Activated naive CD4-positive, alpha-beta T cell treated with anti-CD3 and anti-CD28 coated beads for 36 hours (primary cell): ENCODE measurements at regions not wholly inside any gene's neighbourhood (a gene's known extent, or its start where the extent isn't known, plus 50 kb on each side); places are given as distances from the start of the nearest gene placed in this dataset.

Experiments
- CTCF ChIA-PET: fragments of 350-600 bp; sonication (Branson Sonifier 250); formaldehyde crosslinking; loops from one replicate; lab custom pipeline; 2021; ENCODE audit warnings: antibody characterized with exemption; lab: Charles Lee
- DNase-seq: peaks from one replicate; pipeline ENCODE4 v3.0.0-alpha.2; 2020
- H3K27ac Mint-ChIP-seq: one replicate; pipeline ENCODE4 v1.8.0; 2021; ENCODE audit warnings: mild to moderate bottlenecking, mixed read lengths
- H3K27me3 Mint-ChIP-seq: one replicate; pipeline ENCODE4 v1.8.0; 2021; ENCODE audit warnings: low read depth, mixed read lengths
- H3K36me3 Mint-ChIP-seq: one replicate; pipeline ENCODE4 v1.8.0; 2021; ENCODE audit warnings: low read depth, mixed read lengths
- H3K4me1 Mint-ChIP-seq: one replicate; pipeline ENCODE4 v1.8.0; 2021; ENCODE audit warnings: low read depth, mixed read lengths
- H3K4me3 Mint-ChIP-seq: one replicate; pipeline ENCODE4 v1.8.0; 2021; ENCODE audit warnings: mild to moderate bottlenecking, moderate library complexity, mixed read lengths
- H3K9me3 Mint-ChIP-seq: one replicate; pipeline ENCODE4 v1.8.0; 2021; ENCODE audit warnings: mixed read lengths
- intact Hi-C: fragments of 100-400 bp; cut with micrococcal nuclease; formaldehyde crosslinking; loops from one replicate; pipeline ENCODE4 v1.15.1; 2023

DNA sequence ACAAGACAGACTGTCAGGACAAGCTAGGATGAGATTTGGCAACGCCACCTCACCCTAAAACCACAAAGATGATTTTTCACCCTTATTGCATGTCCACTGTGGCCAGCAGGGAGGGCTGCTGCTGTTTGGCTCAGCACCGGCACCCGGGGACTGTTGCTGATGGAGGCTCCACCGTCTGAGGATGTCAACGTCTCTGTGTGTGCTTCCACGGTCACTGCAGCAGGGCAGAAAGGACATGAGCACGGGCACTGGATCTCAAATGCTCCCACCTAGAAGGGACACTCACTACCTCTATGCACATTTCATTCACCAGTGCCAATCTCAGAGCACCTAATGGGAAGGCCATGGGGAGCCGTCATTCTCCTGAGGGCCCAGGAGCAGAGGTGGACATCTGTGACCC lies 599.6 kb downstream of the PTPRU start:
- Mint-ChIP-seq H3K4me1 (no peaks in the 10 kb centered on the region), H3K9me3 (no peaks in the 10 kb centered on the region), H3K4me3 (no peak overlapping the region), H3K27ac (no peak overlapping the region), H3K36me3 (no peaks in the 10 kb centered on the region), H3K27me3 (peaks cover 16% of the 10 kb centered on the region)
- DNase-seq = no peak
- intact Hi-C loops = no loop called here
- CTCF ChIA-PET = no interaction called here

DNA sequence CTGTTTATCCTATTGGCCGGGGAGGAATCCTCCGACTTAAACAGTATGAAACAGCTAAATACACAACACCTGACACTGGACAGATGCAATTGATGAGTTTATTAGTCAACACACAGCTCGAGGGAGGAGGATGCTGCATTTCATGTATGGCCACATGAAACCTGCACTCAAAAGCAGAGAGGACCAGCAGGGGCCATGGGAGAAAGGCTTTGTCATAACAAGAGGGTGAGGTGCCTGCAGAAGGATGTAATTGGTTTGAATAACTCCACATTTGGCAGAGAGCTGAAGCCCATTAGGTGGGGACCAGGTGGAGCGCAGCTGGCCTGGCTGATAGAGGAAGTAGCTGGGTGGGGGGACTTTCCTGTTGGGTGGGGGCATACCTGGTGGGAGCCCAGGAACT lies 599.1 kb downstream of the PTPRU start:
- H3K27ac Mint-ChIP-seq = no peak overlapping the region
- no peak for DNase-seq
- no peaks in the 10 kb centered on the region for H3K36me3 Mint-ChIP-seq
- H3K4me1 Mint-ChIP-seq = no peaks in the 10 kb centered on the region
- no peaks in the 10 kb centered on the region for H3K9me3 Mint-ChIP-seq
- H3K4me3 Mint-ChIP-seq = no peak overlapping the region
- intact Hi-C loops = no loop called here
- CTCF ChIA-PET = no interaction called here
- peaks cover 14% of the 10 kb centered on the region for H3K27me3 Mint-ChIP-seq

DNA sequence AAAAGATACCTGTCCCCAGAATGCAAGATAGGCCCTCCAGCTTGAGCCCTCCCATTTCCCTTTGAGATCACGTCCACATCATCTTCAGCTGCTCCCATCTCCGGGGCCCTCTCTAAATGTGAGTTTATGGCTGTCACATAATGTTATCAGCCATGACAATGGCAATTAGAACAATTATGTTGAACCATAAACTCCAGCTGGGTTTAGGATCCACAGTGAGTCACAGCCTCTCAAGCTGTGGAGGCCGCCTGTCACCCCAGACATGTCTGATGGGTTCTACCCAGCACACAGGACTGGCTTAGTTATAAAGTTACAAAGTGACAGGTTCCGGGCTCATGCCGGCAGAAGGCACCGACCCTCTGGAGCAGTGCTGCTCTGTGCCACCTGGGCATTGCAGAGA lies 597.3 kb downstream of the PTPRU start:
- peaks cover 7% of the 10 kb centered on the region for H3K27me3 Mint-ChIP-seq
- no peak overlapping the region for H3K4me3 Mint-ChIP-seq
- CTCF ChIA-PET = no interaction called here
- H3K36me3 Mint-ChIP-seq = no peaks in the 10 kb centered on the region
- no peaks in the 10 kb centered on the region for H3K4me1 Mint-ChIP-seq
- H3K9me3 Mint-ChIP-seq = no peaks in the 10 kb centered on the region
- intact Hi-C loops = no loop called here
- H3K27ac Mint-ChIP-seq = no peak overlapping the region
- no peak for DNase-seq

DNA sequence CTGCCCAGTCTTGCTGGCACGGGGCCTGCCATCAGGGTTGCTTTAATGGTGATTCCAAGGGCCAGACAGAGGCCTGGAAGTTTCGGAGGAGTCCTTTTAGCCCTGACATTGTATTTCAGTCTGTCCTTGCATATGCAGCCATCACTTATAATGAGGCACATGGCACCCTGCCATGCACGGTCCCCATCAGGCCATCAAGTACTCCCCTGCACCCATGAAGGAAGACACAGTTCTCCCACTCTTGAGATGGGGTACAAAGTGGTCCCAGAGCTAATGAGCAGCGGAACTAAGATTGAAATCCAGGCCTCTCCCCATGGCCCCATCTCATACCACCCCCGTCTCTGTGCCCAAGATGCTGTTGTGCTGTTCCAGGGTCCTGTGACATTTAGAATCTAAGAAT lies 596.6 kb downstream of the PTPRU start:
- no peak overlapping the region for H3K4me3 Mint-ChIP-seq

GRCh38 chr1:29832471-29832870 lies 596.1 kb downstream of the PTPRU start:
- DNase-seq = no peak
- H3K36me3 Mint-ChIP-seq = no peaks in the 10 kb centered on the region
- no peak overlapping the region for H3K4me3 Mint-ChIP-seq
- CTCF ChIA-PET = no interaction called here
- intact Hi-C loops = no loop called here
- H3K4me1 Mint-ChIP-seq = no peaks in the 10 kb centered on the region
- peaks cover 4% of the 10 kb centered on the region for H3K27me3 Mint-ChIP-seq
- no peak overlapping the region for H3K27ac Mint-ChIP-seq
- H3K9me3 Mint-ChIP-seq = no peaks in the 10 kb centered on the region

More for the DNA sequence above, 596.6 kb downstream of the PTPRU start:
- intact Hi-C loops = no loop called here
- CTCF ChIA-PET = no interaction called here
- Mint-ChIP-seq H3K4me1 (no peaks in the 10 kb centered on the region), H3K9me3 (no peaks in the 10 kb centered on the region), H3K27me3 (peaks cover 4% of the 10 kb centered on the region), H3K36me3 (no peaks in the 10 kb centered on the region), H3K27ac (no peak overlapping the region)
- DNase-seq = no peak

GRCh38 chr1:29831500-29832117 lies 595.3 kb downstream of the PTPRU start:
- H3K27me3 Mint-ChIP-seq = peaks cover 5% of the 10 kb centered on the region
- H3K9me3 Mint-ChIP-seq = no peaks in the 10 kb centered on the region
- intact Hi-C loops = no loop called here
- CTCF ChIA-PET = no interaction called here
- no peak for DNase-seq
- no peaks in the 10 kb centered on the region for H3K4me1 Mint-ChIP-seq
- no peak overlapping the region for H3K4me3 Mint-ChIP-seq
- H3K27ac Mint-ChIP-seq = no peak overlapping the region
- no peaks in the 10 kb centered on the region for H3K36me3 Mint-ChIP-seq

DNA sequence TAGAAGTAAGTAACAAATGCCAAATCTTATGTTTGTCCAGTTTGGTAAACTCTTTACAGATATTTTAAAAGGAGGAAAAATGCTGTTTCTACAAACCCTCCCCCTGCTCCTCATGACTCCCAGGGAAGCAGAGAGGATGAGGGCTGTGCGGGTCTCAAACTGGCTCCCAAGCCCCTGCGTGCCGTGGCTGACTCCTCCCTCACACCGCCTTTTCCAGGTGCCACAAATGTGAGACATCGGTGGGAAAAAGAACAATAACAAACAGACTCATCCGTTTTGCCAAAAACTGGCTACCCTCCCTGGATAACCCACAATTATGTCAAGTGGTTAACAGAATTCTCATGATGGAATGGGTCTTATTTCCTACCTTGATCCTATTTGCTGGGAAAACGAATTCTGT lies 594.6 kb downstream of the PTPRU start:
- Mint-ChIP-seq H3K27me3 (peaks cover 5% of the 10 kb centered on the region), H3K4me3 (no peak overlapping the region), H3K4me1 (no peaks in the 10 kb centered on the region), H3K27ac (no peak overlapping the region), H3K9me3 (no peaks in the 10 kb centered on the region), H3K36me3 (no peaks in the 10 kb centered on the region)
- CTCF ChIA-PET = no interaction called here
- no peak for DNase-seq
- intact Hi-C loops = no loop called here

GRCh38 chr1:29830383-29830782 lies 594.1 kb downstream of the PTPRU start:
- Mint-ChIP-seq H3K4me1 (no peaks in the 10 kb centered on the region), H3K4me3 (no peak overlapping the region), H3K36me3 (no peaks in the 10 kb centered on the region), H3K9me3 (no peaks in the 10 kb centered on the region), H3K27me3 (peaks cover 5% of the 10 kb centered on the region), H3K27ac (no peak overlapping the region)
- intact Hi-C loops = no loop called here
- CTCF ChIA-PET = no interaction called here
- no peak for DNase-seq

DNA sequence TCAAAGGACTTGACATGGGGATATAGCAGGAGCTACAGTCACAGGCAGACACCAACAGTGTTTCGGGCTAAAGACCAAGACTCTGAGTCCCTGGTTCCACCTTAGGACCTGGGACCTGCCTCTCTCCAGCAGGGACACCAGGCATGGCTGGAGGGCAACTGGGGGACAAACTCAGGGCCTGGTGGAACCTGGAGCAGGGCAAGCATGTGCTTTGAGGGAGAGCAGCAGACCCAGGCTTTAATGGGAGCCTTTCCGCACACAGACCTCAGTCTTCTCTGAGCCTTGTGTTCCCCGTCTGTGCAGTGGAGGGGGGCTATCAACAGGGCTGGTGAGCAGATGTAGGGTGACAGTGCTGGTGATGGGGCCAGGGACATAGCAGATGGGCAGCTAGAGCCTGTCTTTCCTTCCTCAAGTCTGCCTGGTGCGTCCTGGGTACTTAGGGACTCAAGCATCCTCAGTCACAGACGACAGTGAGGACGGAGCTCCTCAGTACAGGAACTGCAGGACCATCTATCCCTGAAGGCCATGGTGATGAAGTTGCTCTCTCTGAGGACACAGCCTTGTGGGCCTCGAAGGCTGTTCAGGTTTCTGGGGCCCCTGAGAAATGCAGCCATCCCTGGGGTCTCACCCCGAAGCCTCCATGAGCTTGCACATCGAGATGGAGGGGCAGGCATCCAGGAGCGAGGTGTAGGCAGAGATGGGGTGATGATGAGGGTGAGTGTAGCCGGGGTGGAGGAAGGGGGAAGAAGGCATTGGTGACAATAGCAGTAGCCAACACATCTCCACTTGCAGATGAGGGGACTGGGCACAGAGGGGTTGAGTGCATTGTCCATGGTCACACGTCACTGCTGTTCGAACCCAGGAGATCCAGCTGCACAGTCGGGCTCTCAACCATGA lies 593.4 kb downstream of the PTPRU start:
- H3K27ac Mint-ChIP-seq = no peak overlapping the region
- peaks cover 5% of the 10 kb centered on the region for H3K27me3 Mint-ChIP-seq
- intact Hi-C loops = no loop called here
- DNase-seq = no peak
- H3K9me3 Mint-ChIP-seq = no peaks in the 10 kb centered on the region
- H3K4me3 Mint-ChIP-seq = no peak overlapping the region
- H3K36me3 Mint-ChIP-seq = no peaks in the 10 kb centered on the region
- CTCF ChIA-PET = no interaction called here
- no peaks in the 10 kb centered on the region for H3K4me1 Mint-ChIP-seq

GRCh38 chr1:29828526-29829447 lies 592.5 kb downstream of the PTPRU start:
- Mint-ChIP-seq H3K36me3 (no peaks in the 10 kb centered on the region), H3K27me3 (peaks cover 8% of the 10 kb centered on the region), H3K4me3 (no peak overlapping the region), H3K4me1 (no peaks in the 10 kb centered on the region), H3K27ac (no peak overlapping the region), H3K9me3 (no peaks in the 10 kb centered on the region)
- DNase-seq = no peak
- intact Hi-C loops = no loop called here
- CTCF ChIA-PET = no interaction called here

GRCh38 chr1:29827801-29828525 lies 591.6 kb downstream of the PTPRU start:
- H3K36me3 Mint-ChIP-seq = no peaks in the 10 kb centered on the region
- H3K27me3 Mint-ChIP-seq = peaks cover 12% of the 10 kb centered on the region
- H3K9me3 Mint-ChIP-seq = no peaks in the 10 kb centered on the region
- intact Hi-C loops = no loop called here
- H3K27ac Mint-ChIP-seq = no peak overlapping the region
- no peak overlapping the region for H3K4me3 Mint-ChIP-seq
- DNase-seq = no peak
- CTCF ChIA-PET = no interaction called here
- no peaks in the 10 kb centered on the region for H3K4me1 Mint-ChIP-seq

- CTCF ChIA-PET = no interaction called here
- intact Hi-C loops = no loop called here
- DNase-seq = no peak
- Mint-ChIP-seq H3K9me3 (no peaks in the 10 kb centered on the region), H3K27ac (no peak overlapping the region), H3K36me3 (no peaks in the 10 kb centered on the region), H3K4me1 (no peaks in the 10 kb centered on the region), H3K4me3 (no peak overlapping the region), H3K27me3 (peaks cover 16% of the 10 kb centered on the region)
Measured at GRCh38 chr1:29827237-29827750, 591.0 kb downstream of the PTPRU start.
